IPS DF 4.7 (cell line): ENCODE measurements at regions not wholly inside any gene's neighbourhood (a gene's known extent, or its start where the extent isn't known, plus 50 kb on each side); places are given as distances from the start of the nearest gene placed in this dataset.

Experiments
- DNase-seq: peaks from one replicate; pipeline ENCODE4 v3.0.0-alpha.2; 2013; ENCODE audit warnings: low spot score; ENCODE audit errors: extremely low read depth

GRCh38 chr15:47395076-47395475 lies 322.2 kb upstream of the SEMA6D start:
- DNase-seq, result no peak

GRCh38 chr15:47397655-47398054 lies 319.6 kb upstream of the SEMA6D start:
- no peak for DNase-seq

GRCh38 chr15:47398132-47398531 lies 319.2 kb upstream of the SEMA6D start:
- no peak for DNase-seq

GRCh38 chr15:47398594-47398993 lies 318.7 kb upstream of the SEMA6D start:
- no peak for DNase-seq

GRCh38 chr15:47399100-47399499 lies 318.2 kb upstream of the SEMA6D start:
- DNase-seq, result no peak

- no peak for DNase-seq
Observed at GRCh38 chr15:47400603-47401002, 316.7 kb upstream of the SEMA6D start.

- DNase-seq, result no peak
Observed at GRCh38 chr15:47401427-47401826, 315.9 kb upstream of the SEMA6D start.

- no peak for DNase-seq
Observed at GRCh38 chr15:47402829-47403228, 314.5 kb upstream of the SEMA6D start.

- DNase-seq, result no peak
Observed at GRCh38 chr15:47404877-47405276, 312.4 kb upstream of the SEMA6D start.

GRCh38 chr15:47405365-47406162 lies 311.7 kb upstream of the SEMA6D start:
- DNase-seq, result no peak

- DNase-seq, result no peak
Observed at GRCh38 chr15:47407692-47408091, 309.6 kb upstream of the SEMA6D start.

- no peak for DNase-seq
Observed at GRCh38 chr15:47409038-47409437, 308.3 kb upstream of the SEMA6D start.

- no peak for DNase-seq
Observed at GRCh38 chr15:47409600-47409999, 307.7 kb upstream of the SEMA6D start.

GRCh38 chr15:47410247-47410646 lies 307.1 kb upstream of the SEMA6D start:
- DNase-seq, result no peak

- DNase-seq, result no peak
Observed at GRCh38 chr15:47411733-47412132, 305.6 kb upstream of the SEMA6D start.

GRCh38 chr15:47412136-47412535 lies 305.2 kb upstream of the SEMA6D start:
- DNase-seq, result no peak

GRCh38 chr15:47412802-47413201 lies 304.5 kb upstream of the SEMA6D start:
- no peak for DNase-seq

- DNase-seq, result no peak
Observed at GRCh38 chr15:47414207-47414606, 303.1 kb upstream of the SEMA6D start.

GRCh38 chr15:47415539-47415971 lies 301.8 kb upstream of the SEMA6D start:
- no peak for DNase-seq

GRCh38 chr15:47422881-47423665 lies 294.2 kb upstream of the SEMA6D start:
- DNase-seq, result no peak

- no peak for DNase-seq
Observed at GRCh38 chr15:47427463-47427862, 289.8 kb upstream of the SEMA6D start.

- no peak for DNase-seq
Observed at GRCh38 chr15:47429376-47429775, 287.9 kb upstream of the SEMA6D start.

- DNase-seq, result no peak
Observed at GRCh38 chr15:47431501-47431900, 285.8 kb upstream of the SEMA6D start.
